ENCODE measurements at regions not wholly inside any gene's neighbourhood (a gene's known extent, or its start where the extent isn't known, plus 50 kb on each side); places are given as distances from the start of the nearest gene placed in this dataset.

- no peak overlapping the region for H3K4me2 ChIP-seq
- H3K27me3 ChIP-seq, result peaks cover 57% of the 10 kb centered on the region
- no peak overlapping the region for H3K27ac ChIP-seq
- H4K20me1 ChIP-seq, result no peaks in the 10 kb centered on the region
- H3K9ac ChIP-seq, result no peak overlapping the region
- TF ChIP-seq Cebpa-rat (IDR thresholded peaks at IDR 0.05), result no peak
- no peaks in the 10 kb centered on the region for H3K36me3 ChIP-seq
- no peak overlapping the region for H3K4me3 ChIP-seq
- H3K9me3 ChIP-seq, result peaks cover 15% of the 10 kb centered on the region; the same call in 1 of the 2 replicates
- no peaks in the 10 kb centered on the region for H3K4me1 ChIP-seq
Observed at GRCh38 chr4:82042042-82042441, 331.7 kb downstream of the HNRNPD start.

GRCh38 chr4:82038936-82039335 is 334.9 kb downstream of the HNRNPD start:
- peaks cover 4% of the 10 kb centered on the region; the same call in 1 of the 2 replicates for H3K9me3 ChIP-seq
- H3K4me3 ChIP-seq, result no peak overlapping the region
- H3K27ac ChIP-seq, result no peak overlapping the region
- no peaks in the 10 kb centered on the region for H4K20me1 ChIP-seq
- peaks cover 28% of the 10 kb centered on the region for H3K27me3 ChIP-seq
- no peak overlapping the region for H3K4me2 ChIP-seq
- TF ChIP-seq Cebpa-rat (IDR thresholded peaks at IDR 0.05), result no peak
- no peaks in the 10 kb centered on the region for H3K4me1 ChIP-seq
- no peaks in the 10 kb centered on the region for H3K36me3 ChIP-seq
- no peak overlapping the region for H3K9ac ChIP-seq

DNA sequence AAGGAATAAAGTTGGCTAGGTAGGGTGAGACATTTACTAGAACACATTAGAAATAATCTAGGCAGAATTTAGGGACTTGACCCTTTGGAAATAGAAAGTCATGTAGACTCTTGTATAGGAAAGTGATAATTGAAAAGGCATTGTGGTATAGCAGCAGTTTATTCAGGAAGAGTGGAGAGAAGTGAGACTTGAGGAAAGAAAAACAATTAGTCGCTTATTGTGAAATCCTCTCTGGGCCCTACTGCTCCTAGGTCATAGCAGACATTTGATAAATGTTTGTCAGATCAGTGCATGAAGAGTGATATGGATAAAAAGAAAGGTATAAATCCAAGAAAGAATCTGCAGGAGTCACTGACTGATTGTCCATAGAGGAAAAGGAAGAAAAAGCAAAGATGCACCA is 337.6 kb downstream of the HNRNPD start:
- H4K20me1 ChIP-seq, result no peaks in the 10 kb centered on the region
- H3K4me2 ChIP-seq, result no peak overlapping the region
- H3K4me1 ChIP-seq, result no peaks in the 10 kb centered on the region
- no peak overlapping the region for H3K9ac ChIP-seq
- H3K36me3 ChIP-seq, result no peaks in the 10 kb centered on the region
- H3K27ac ChIP-seq, result no peak overlapping the region
- H3K9me3 ChIP-seq, result no peaks in the 10 kb centered on the region
- TF ChIP-seq Cebpa-rat (IDR thresholded peaks at IDR 0.05), result no peak
- H3K4me3 ChIP-seq, result no peak overlapping the region
- 0 out of 2 replicates have a peak, but pooled peaks cover under 1% of the 10 kb centered on the region for H3K27me3 ChIP-seq

GRCh38 chr4:82034878-82035277 is 338.9 kb downstream of the HNRNPD start:
- no peak overlapping the region for H3K4me2 ChIP-seq
- no peak overlapping the region for H3K9ac ChIP-seq
- no peak overlapping the region for H3K27ac ChIP-seq
- H4K20me1 ChIP-seq, result no peaks in the 10 kb centered on the region
- no peaks in the 10 kb centered on the region for H3K27me3 ChIP-seq
- H3K4me3 ChIP-seq, result no peak overlapping the region
- H3K36me3 ChIP-seq, result no peaks in the 10 kb centered on the region
- no peak for TF ChIP-seq Cebpa-rat (IDR thresholded peaks at IDR 0.05)
- H3K4me1 ChIP-seq, result no peaks in the 10 kb centered on the region
- H3K9me3 ChIP-seq, result no peaks in the 10 kb centered on the region

DNA sequence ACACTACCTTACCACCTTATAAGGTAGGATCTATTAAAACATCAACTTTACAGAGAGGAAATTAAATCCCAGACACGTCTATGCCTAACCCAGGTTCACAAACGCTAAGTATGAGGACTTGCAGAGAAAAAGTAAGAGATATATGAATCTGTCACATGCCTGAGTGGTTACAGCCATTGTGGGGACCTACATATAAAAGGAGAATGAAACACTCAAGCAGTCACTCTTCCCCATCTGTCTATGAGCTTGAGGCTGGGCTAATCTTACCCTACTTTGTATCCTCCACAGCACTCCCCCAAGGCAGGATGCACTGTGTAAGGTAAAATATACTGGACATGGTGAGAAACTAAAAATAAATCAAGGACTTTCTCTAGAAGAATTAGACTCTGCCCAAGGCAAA is 339.9 kb downstream of the HNRNPD start:
- H3K9ac ChIP-seq, result no peak overlapping the region
- H3K4me3 ChIP-seq, result no peak overlapping the region
- no peak for TF ChIP-seq Cebpa-rat (IDR thresholded peaks at IDR 0.05)
- H3K4me2 ChIP-seq, result no peak overlapping the region
- H3K27ac ChIP-seq, result no peak overlapping the region
- no peaks in the 10 kb centered on the region for H3K4me1 ChIP-seq
- no peaks in the 10 kb centered on the region for H3K9me3 ChIP-seq
- no peaks in the 10 kb centered on the region for H4K20me1 ChIP-seq
- no peaks in the 10 kb centered on the region for H3K36me3 ChIP-seq
- H3K27me3 ChIP-seq, result no peaks in the 10 kb centered on the region

GRCh38 chr4:82031376-82031927 is 342.3 kb downstream of the HNRNPD start:
- Histone ChIP-seq H3K9ac (no peak overlapping the region), H3K36me3 (no peaks in the 10 kb centered on the region), H3K9me3 (no peaks in the 10 kb centered on the region), H4K20me1 (no peaks in the 10 kb centered on the region), H3K4me1 (no peaks in the 10 kb centered on the region), H3K4me2 (no peak overlapping the region), H3K27ac (no peak overlapping the region), H3K27me3 (no peaks in the 10 kb centered on the region), H3K4me3 (no peak overlapping the region)
- TF ChIP-seq Cebpa-rat (IDR thresholded peaks at IDR 0.05), result no peak

DNA sequence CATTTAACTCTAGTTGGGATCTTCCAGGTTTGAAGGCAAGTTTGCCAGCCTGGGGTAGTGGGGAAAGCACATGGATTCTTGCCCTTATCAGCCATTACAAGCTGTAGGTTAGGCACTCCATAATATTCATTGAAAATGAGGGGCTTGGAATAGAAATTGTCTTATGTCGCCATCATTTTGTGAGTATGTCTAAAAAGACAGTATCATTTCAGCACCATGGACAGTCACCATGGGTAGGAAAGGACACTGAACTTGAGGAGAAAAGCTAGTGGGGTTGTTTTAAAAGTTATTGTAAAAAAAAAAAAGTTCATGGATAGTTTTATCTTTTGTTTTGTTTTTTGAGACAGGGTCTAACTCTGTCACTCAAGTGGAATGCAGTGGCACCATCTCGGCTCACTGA is 356.1 kb downstream of the HNRNPD start:
- Histone ChIP-seq H3K4me1 (no peaks in the 10 kb centered on the region), H3K4me3 (no peak overlapping the region), H3K9ac (no peak overlapping the region), H3K27ac (no peak overlapping the region), H3K36me3 (no peaks in the 10 kb centered on the region), H3K27me3 (no peaks in the 10 kb centered on the region), H4K20me1 (no peaks in the 10 kb centered on the region), H3K9me3 (no peaks in the 10 kb centered on the region), H3K4me2 (no peak overlapping the region)
- TF ChIP-seq Cebpa-rat (IDR thresholded peaks at IDR 0.05), result no peak

DNA sequence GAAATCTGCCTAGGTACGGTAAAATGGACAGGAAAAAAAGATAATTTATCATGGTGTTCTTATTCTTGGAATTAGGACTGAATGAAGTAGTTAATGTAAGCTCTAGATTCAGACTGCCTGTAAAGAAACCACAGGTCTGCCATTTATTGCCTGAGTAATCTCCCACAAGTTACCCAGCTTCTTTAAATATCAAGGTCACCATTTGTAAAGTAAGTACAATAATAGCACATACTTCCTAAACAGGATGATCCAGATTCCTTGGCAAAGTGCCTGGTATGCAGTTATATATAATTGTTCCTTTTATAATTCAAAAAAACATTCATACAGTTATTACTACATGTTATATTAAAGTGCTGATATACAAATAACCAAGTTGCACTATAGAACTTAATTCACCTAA is 368.6 kb downstream of the HNRNPD start:
- Histone ChIP-seq H3K36me3 (no peaks in the 10 kb centered on the region), H3K4me1 (no peaks in the 10 kb centered on the region), H4K20me1 (no peaks in the 10 kb centered on the region), H3K4me2 (no peak overlapping the region), H3K9ac (no peak overlapping the region), H3K27ac (no peak overlapping the region), H3K9me3 (peaks cover 19% of the 10 kb centered on the region), H3K27me3 (no peaks in the 10 kb centered on the region), H3K4me3 (no peak overlapping the region)
- no peak for TF ChIP-seq Cebpa-rat (IDR thresholded peaks at IDR 0.05)

DNA sequence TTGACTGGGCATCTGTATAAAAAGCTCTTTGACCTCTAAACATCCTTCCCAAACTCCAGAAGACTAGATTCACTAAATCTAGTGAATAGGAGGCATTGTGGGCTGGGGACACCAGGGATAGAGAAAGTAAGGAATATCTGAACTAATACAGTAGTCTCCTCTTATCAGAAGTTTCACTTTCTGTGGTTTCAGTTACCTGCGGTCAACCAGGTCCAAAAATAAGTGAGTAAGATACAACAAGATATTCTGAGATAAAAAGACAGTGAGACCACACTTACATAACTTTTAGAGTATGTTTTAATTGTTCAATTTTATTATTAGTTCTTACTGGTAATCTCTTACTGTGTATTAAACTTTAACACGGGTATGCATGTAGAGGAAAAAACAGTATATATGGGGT is 376.5 kb downstream of the HNRNPD start:
- H3K27me3 ChIP-seq, result no peaks in the 10 kb centered on the region
- TF ChIP-seq Cebpa-rat (IDR thresholded peaks at IDR 0.05), result no peak

GRCh38 chr4:81990898-81991297 is 382.9 kb downstream of the HNRNPD start:
- Histone ChIP-seq H3K36me3 (no peaks in the 10 kb centered on the region), H4K20me1 (no peaks in the 10 kb centered on the region), H3K4me1 (no peaks in the 10 kb centered on the region), H3K4me3 (no peak overlapping the region), H3K27me3 (no peaks in the 10 kb centered on the region), H3K27ac (no peak overlapping the region), H3K4me2 (no peak overlapping the region), H3K9ac (no peak overlapping the region), H3K9me3 (no peaks in the 10 kb centered on the region)
- no peak for TF ChIP-seq Cebpa-rat (IDR thresholded peaks at IDR 0.05)

More for the DNA sequence above, 376.5 kb downstream of the HNRNPD start:
- Histone ChIP-seq H3K9ac (no peak overlapping the region), H3K36me3 (no peaks in the 10 kb centered on the region), H3K4me3 (no peak overlapping the region), H3K9me3 (peaks cover 8% of the 10 kb centered on the region), H3K27ac (no peak overlapping the region), H3K4me1 (no peaks in the 10 kb centered on the region), H3K4me2 (no peak overlapping the region), H4K20me1 (no peaks in the 10 kb centered on the region)

GRCh38 chr4:81990211-81990610 is 383.6 kb downstream of the HNRNPD start:
- Histone ChIP-seq H3K9me3 (no peaks in the 10 kb centered on the region), H4K20me1 (no peaks in the 10 kb centered on the region), H3K4me1 (no peaks in the 10 kb centered on the region), H3K4me2 (no peak overlapping the region), H3K4me3 (no peak overlapping the region), H3K27me3 (no peaks in the 10 kb centered on the region), H3K9ac (no peak overlapping the region), H3K27ac (no peak overlapping the region), H3K36me3 (no peaks in the 10 kb centered on the region)
- TF ChIP-seq Cebpa-rat (IDR thresholded peaks at IDR 0.05), result no peak

Data from BLaER1 (cell line).